A549 (cell line): ENCODE measurements at regions not wholly inside any gene's neighbourhood (a gene's known extent, or its start where the extent isn't known, plus 50 kb on each side); places are given as distances from the start of the nearest gene placed in this dataset.

Source experiments
- ATAC-seq, 2 experiments: fragments of 200-7000 bp in 1 of 2; fragments of >200 bp in 1 of 2; cut with Nextera tagmentation in 1 of 2; cut with Tn5 transposase in 1 of 2; 3 replicates each; pipeline versions ENCODE4 v1.8.0 to v1.9.1; 2018 to 2020; ENCODE audit warnings: mild to moderate bottlenecking in 1 of 2, moderate library complexity in 1 of 2
- CTCF ChIA-PET: fragments of 300-600 bp; sonication (Branson Sonifier 250); formaldehyde crosslinking; extraction: SDS; loops from one replicate; lab custom pipeline; 2021; ENCODE audit warnings: antibody characterized with exemption, inconsistent platforms; lab: Yijun Ruan, JAX
- POLR2A ChIA-PET: fragments of 350-600 bp; formaldehyde crosslinking; extraction: SDS; loops from one replicate; lab custom pipeline; 2021; ENCODE audit warnings: antibody characterized with exemption, inconsistent platforms; lab: Yijun Ruan, JAX
- DNase-seq, 2 experiments: peaks; one replicate each; pipeline versions ENCODE4 v3.0.0 to v3.0.0-alpha.2; 2011 to 2016; ENCODE audit warnings: low read depth in 1 of 2, low spot score in 1 of 2
- FAIRE-seq: peaks from 2 replicates; lab custom pipeline; 2011; peaks lifted over from hg19 to GRCh38; lab: Jason Lieb, UNC
- H3K27ac ChIP-seq, 2 experiments: fragments of >200 bp; sonication (Bioruptor Twin); formaldehyde crosslinking; 3 replicates each; pipeline ENCODE4 v1.5.1; 2016 to 2017
- H3K4me1 ChIP-seq: fragments of >200 bp; sonication (Bioruptor Twin); formaldehyde crosslinking; 3 replicates; pipeline ENCODE4 v1.6.1; 2016
- H3K4me2 ChIP-seq: fragments of >200 bp; sonication (Bioruptor Twin); formaldehyde crosslinking; 3 replicates; pipeline ENCODE4 v1.6.1; 2016
- H3K4me3 ChIP-seq: fragments of >200 bp; sonication (Bioruptor Twin); formaldehyde crosslinking; 3 replicates; pipeline ENCODE4 v1.5.1; 2016
- H3K9me3 ChIP-seq: fragments of >200 bp; sonication (Bioruptor Twin); formaldehyde crosslinking; 3 replicates; pipeline ENCODE4 v1.6.1; 2016
- CBX8 ChIP-seq: fragments of 200-600 bp; sonication (generic); IDR thresholded peaks from 2 replicates; pipeline ENCODE4 v1.6.1; 2016
- CEBPB ChIP-seq, 2 experiments: fragments of >200 bp in 1 of 2; sonication (Bioruptor Twin) in 1 of 2; formaldehyde crosslinking in 1 of 2; IDR thresholded peaks; 2 replicates each; pipeline ENCODE4 v1.6.1; 2012 to 2016
- CHD4 ChIP-seq: fragments of 200-600 bp; sonication (generic); IDR thresholded peaks from 2 replicates; pipeline ENCODE4 v1.6.1; 2016; ENCODE audit warnings: antibody characterized with exemption, mild to moderate bottlenecking, borderline replicate concordance
- EHMT2 ChIP-seq: fragments of 200-600 bp; sonication (generic); IDR thresholded peaks from 2 replicates; pipeline ENCODE4 v1.6.1; 2016; ENCODE audit warnings: antibody characterized with exemption, low read depth, mild to moderate bottlenecking, moderate library complexity
- FOSL2 ChIP-seq, 2 experiments: fragments of 450-650 bp in 1 of 2; fragments of >200 bp in 1 of 2; sonication (Bioruptor Twin) in 1 of 2; formaldehyde crosslinking; IDR thresholded peaks; 2 replicates each; pipeline versions ENCODE4 v1.5.0 to v1.6.1; 2016 to 2020; ENCODE audit warnings: mild to moderate bottlenecking in 1 of 2, moderate library complexity in 1 of 2
- FOXS1 ChIP-seq: fragments of 250-450 bp; sonication (Bioruptor Pico); IDR thresholded peaks from 2 replicates; pipeline ENCODE4 v1.5.0; 2020; ENCODE audit warnings: mild to moderate bottlenecking, moderate library complexity
- HDAC2 ChIP-seq: fragments of 200-600 bp; sonication (generic); IDR thresholded peaks from 2 replicates; pipeline ENCODE4 v1.6.1; 2016
- HOXA7 ChIP-seq: fragments of 250-450 bp; sonication (Bioruptor Pico); IDR thresholded peaks from 2 replicates; pipeline ENCODE4 v1.5.0; 2020; ENCODE audit warnings: mild to moderate bottlenecking, moderate library complexity
- HOXB5 ChIP-seq: fragments of 250-450 bp; sonication (Bioruptor Pico); IDR thresholded peaks from 2 replicates; pipeline ENCODE4 v1.5.0; 2020; ENCODE audit warnings: mild to moderate bottlenecking, moderate library complexity
- KDM5A ChIP-seq: fragments of 200-600 bp; sonication (generic); IDR thresholded peaks from 2 replicates; pipeline ENCODE4 v1.6.1; 2016; ENCODE audit warnings: antibody characterized with exemption, mild to moderate bottlenecking
- MAFK ChIP-seq: fragments of 450-650 bp; IDR thresholded peaks from 2 replicates; pipeline ENCODE4 v1.6.1; 2014; ENCODE audit not compliant: partially characterized antibody
- NFE2L2 ChIP-seq: fragments of 150-350 bp; conservative IDR thresholded peaks from 2 replicates; pipeline ENCODE4 v1.6.1; 2014; ENCODE audit warnings: low read length
- NPAS2 ChIP-seq: fragments of 250-450 bp; sonication (Bioruptor Pico); IDR thresholded peaks from 2 replicates; pipeline ENCODE4 v1.8.0; 2022; ENCODE audit warnings: mild to moderate bottlenecking, moderate library complexity, borderline replicate concordance
- PHF8 ChIP-seq: fragments of 200-600 bp; sonication (generic); IDR thresholded peaks from 2 replicates; pipeline ENCODE4 v1.6.1; 2016; ENCODE audit warnings: low read depth, mild to moderate bottlenecking, antibody characterized with exemption, moderate library complexity, borderline replicate concordance
- TP53 ChIP-seq: fragments of 250-450 bp; sonication (Bioruptor Pico); IDR thresholded peaks from 2 replicates; pipeline ENCODE4 v1.5.0; 2021; ENCODE audit warnings: mild to moderate bottlenecking, moderate library complexity
- ZC3H11A ChIP-seq: fragments of 450-650 bp; IDR thresholded peaks from 2 replicates; pipeline ENCODE4 v1.6.1; 2014; ENCODE audit warnings: antibody characterized with exemption, mild to moderate bottlenecking
- ZSCAN20 ChIP-seq: fragments of 250-450 bp; sonication (Bioruptor Pico); IDR thresholded peaks from 2 replicates; pipeline ENCODE4 v1.8.0; 2022; ENCODE audit warnings: mild to moderate bottlenecking, moderate library complexity
- WGBS: methylation state at CpG from one replicate; pipeline ENCODE4 v1.1.6; 2017; ENCODE audit errors: missing lambda C conversion rate; 5-methylcytosine and 5-hydroxymethylcytosine counted together
- TF ChIP-seq, protein P1 (sequence below): fragments of >200 bp; sonication (Bioruptor Twin); formaldehyde crosslinking; IDR thresholded peaks from 2 replicates; pipeline ENCODE4 v1.6.1; 2016
- TF ChIP-seq, protein P2 (sequence below): fragments of 150-350 bp; IDR thresholded peaks from 2 replicates; pipeline ENCODE4 v1.6.1; 2014; ENCODE audit warnings: low read depth, mild to moderate bottlenecking, low read length
- TF ChIP-seq, protein P3 (sequence below): fragments of >200 bp; sonication (Bioruptor Twin); formaldehyde crosslinking; IDR thresholded peaks from 3 replicates; pipeline ENCODE4 v1.6.1; 2016
- TF ChIP-seq, protein P4 (sequence below): fragments of 250-450 bp; sonication (Bioruptor Pico); IDR thresholded peaks from 2 replicates; pipeline ENCODE4 v1.5.0; 2021; ENCODE audit warnings: mild to moderate bottlenecking, moderate library complexity, borderline replicate concordance

DNA sequence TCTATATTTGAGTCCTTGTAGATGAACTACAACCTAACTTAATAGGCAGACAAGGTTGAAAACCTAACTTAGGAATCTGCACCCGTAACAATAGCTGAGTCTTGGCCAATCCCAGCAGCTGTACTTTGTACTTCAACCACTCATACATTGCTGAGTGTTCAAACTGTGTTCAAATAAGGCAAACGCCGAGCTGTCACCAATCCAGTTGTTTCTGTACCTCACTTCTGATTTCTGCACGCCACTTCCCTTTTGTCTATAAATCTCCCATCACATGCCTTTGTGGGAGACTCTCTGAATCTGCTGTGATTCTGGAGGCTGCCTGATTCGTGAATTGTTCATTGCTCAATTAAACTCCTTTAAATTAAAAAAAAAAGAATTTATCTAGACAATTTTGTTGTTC is 167.8 kb upstream of the TUT7 start (continued):
- TF ChIP-seq, protein P1, sequence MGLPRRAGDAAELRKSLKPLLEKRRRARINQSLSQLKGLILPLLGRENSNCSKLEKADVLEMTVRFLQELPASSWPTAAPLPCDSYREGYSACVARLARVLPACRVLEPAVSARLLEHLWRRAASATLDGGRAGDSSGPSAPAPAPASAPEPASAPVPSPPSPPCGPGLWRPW = no peak
- TF ChIP-seq EHMT2 = no peak
- no peak for TF ChIP-seq MAFK
- TF ChIP-seq ZSCAN20 (CRISPR knock-in tag) = no peak

DNA sequence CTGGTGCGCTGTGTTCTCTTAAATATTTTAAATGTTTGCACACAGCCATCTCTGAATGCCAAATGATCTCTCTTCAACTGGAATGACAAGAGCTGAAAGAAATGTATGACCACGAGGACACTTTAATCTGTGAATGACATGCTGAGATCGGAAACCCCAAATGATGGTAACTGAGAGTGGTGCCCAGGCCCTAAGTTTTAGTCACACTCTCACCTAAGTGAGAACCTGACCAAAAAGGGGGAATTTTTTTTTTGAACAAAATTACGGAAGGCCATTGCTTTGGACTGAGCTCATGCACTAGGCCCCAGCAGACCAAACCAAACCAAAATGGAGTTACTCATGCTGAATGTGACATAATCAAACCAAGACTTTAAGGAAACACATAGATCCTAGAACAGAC is 167.1 kb upstream of the TUT7 start:
- Histone ChIP-seq H3K4me2 (no peak overlapping the region), H3K27ac (no peak overlapping the region), H3K4me3 (no peak overlapping the region), H3K9me3 (no peaks in the 10 kb centered on the region), H3K4me1 (no peaks in the 10 kb centered on the region)
- TF ChIP-seq, protein P1 = no peak
- TF ChIP-seq NFE2L2 (no peak), CHD4 (no peak), NPAS2 (CRISPR knock-in tag) (no peak)
- TF ChIP-seq, protein P2, sequence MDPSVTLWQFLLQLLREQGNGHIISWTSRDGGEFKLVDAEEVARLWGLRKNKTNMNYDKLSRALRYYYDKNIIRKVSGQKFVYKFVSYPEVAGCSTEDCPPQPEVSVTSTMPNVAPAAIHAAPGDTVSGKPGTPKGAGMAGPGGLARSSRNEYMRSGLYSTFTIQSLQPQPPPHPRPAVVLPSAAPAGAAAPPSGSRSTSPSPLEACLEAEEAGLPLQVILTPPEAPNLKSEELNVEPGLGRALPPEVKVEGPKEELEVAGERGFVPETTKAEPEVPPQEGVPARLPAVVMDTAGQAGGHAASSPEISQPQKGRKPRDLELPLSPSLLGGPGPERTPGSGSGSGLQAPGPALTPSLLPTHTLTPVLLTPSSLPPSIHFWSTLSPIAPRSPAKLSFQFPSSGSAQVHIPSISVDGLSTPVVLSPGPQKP = no peak
- ChIA-PET POLR2A (no interaction called here), CTCF (interaction anchor here (2.2 kb wide), 1 partner anchor 803 kb away, joined by 6 read pairs; no protein-coding TSS in a partner anchor)
- FAIRE-seq (no peak), ATAC-seq (no peak), DNase-seq (no peak)
- 55% methylated on average over 4 of the region's 4 CpGs for WGBS

DNA sequence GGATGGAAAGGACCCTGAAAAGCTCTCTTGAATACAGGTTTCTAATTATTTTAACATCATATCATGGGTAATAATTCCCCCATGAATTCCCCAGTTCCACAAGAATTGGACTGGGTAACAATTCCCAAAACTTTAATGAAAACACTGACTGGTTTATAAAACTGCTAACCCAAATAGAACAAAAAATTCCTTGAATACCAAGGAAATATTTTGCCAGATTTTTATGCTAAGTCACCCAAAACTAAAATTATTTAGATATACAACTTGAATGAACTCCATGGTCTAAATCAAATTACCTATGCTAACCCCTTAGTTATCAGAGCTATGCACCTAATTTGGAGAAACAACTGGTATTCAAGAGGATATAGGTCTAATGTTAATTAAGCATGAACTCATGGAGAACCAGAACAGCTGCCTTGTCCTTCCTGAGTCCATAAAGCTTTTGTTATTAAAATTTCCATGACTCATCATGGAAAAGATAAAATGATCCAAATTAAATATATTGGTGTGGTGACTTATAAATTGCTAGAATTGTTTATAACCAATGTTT is 164.9 kb upstream of the TUT7 start:
- ATAC-seq = no peak
- TF ChIP-seq TP53 (CRISPR knock-in tag) (no peak), KDM5A (no peak), FOXS1 (CRISPR knock-in tag) (no peak), HOXB5 (no peak), HDAC2 (no peak), PHF8 (no peak), CEBPB (IDR thresholded peaks at IDR 0.05) (no peak), CBX8 (no peak), HOXA7 (CRISPR knock-in tag) (no peak), ZC3H11A (no peak), FOSL2 (IDR thresholded peaks at IDR 0.05) (no peak), FOSL2 (CRISPR knock-in tag; IDR thresholded peaks at IDR 0.05) (no peak)
- TF ChIP-seq, protein P3, sequence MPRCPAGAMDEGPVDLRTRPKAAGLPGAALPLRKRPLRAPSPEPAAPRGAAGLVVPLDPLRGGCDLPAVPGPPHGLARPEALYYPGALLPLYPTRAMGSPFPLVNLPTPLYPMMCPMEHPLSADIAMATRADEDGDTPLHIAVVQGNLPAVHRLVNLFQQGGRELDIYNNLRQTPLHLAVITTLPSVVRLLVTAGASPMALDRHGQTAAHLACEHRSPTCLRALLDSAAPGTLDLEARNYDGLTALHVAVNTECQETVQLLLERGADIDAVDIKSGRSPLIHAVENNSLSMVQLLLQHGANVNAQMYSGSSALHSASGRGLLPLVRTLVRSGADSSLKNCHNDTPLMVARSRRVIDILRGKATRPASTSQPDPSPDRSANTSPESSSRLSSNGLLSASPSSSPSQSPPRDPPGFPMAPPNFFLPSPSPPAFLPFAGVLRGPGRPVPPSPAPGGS = no peak
- TF ChIP-seq, protein P4, sequence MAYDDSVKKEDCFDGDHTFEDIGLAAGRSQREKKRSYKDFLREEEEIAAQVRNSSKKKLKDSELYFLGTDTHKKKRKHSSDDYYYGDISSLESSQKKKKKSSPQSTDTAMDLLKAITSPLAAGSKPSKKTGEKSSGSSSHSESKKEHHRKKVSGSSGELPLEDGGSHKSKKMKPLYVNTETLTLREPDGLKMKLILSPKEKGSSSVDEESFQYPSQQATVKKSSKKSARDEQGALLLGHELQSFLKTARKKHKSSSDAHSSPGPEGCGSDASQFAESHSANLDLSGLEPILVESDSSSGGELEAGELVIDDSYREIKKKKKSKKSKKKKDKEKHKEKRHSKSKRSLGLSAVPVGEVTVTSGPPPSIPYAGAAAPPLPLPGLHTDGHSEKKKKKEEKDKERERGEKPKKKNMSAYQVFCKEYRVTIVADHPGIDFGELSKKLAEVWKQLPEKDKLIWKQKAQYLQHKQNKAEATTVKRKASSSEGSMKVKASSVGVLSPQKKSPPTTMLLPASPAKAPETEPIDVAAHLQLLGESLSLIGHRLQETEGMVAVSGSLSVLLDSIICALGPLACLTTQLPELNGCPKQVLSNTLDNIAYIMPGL = no peak
- ChIA-PET POLR2A (no interaction called here), CTCF (interaction anchor here (1.4 to 2.2 kb wide), 2 partner anchors 105 to 805 kb away, joined by 4 to 6 read pairs; no protein-coding TSS in a partner anchor)
- Histone ChIP-seq H3K27ac (no peak overlapping the region), H3K4me1 (no peaks in the 10 kb centered on the region), H3K4me3 (no peak overlapping the region), H3K9me3 (no peaks in the 10 kb centered on the region), H3K4me2 (no peak overlapping the region)
- DNase-seq = no peak
- FAIRE-seq = no peak
